ENCODE measurements at regions not wholly inside any gene's neighbourhood (a gene's known extent, or its start where the extent isn't known, plus 50 kb on each side); places are given as distances from the start of the nearest gene placed in this dataset.

GRCh38 chr2:176702131-176702530, 432.9 kb downstream of the MTX2 start:
- WGBS, 2 donors: 54 to 67% methylated on average over 1 of the region's 1 CpG

DNA sequence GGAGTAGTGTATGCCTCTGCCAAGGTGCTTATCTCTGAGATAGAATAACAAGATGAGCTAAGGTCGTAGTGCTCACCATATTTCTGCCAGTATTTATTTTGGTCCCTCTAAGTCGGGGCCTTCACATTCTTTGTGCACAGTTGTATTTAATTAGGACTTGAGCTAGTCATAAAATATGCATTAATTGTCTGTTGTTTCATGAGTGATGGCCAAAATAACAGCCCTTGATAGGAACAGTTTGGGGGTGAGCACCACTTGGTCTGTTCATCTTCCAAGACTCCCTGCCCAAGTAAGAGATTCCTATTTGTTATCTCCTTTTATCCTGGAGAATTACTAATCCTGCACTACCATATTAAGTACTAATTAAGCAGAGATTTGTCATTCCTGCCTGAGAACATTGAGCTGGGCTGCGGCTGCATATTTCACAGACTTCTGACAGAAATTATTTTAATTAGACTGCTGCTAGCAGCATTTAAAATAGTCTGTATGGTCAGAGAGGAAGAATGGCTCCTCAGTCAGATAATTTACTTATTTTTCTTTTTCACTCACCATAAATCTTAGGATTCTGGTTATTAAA, 435.1 kb downstream of the MTX2 start:
- Histone ChIP-seq H3K4me3 (ENCODE audit: low read depth in 1 of 2, low read length in 2 of 2) (no peak overlapping the region), H3K9me3 (ENCODE audit: control insufficient read depth in 2 of 2, insufficient read depth in 1 of 2, low read depth in 1 of 2, low read length in 1 of 2) (no peaks in the 10 kb centered on the region), H3K4me1 (ENCODE audit: control insufficient read depth in 2 of 2, insufficient read depth in 2 of 2, low read length in 1 of 2) (no peaks in the 10 kb centered on the region), H3K27ac (ENCODE audit: low read depth in 2 of 2, low read length in 1 of 2) (no peak overlapping the region), H3K36me3 (ENCODE audit: control insufficient read depth in 2 of 2, insufficient read depth in 2 of 2, low read length in 1 of 2) (no peaks in the 10 kb centered on the region), H3K27me3 (ENCODE audit: control insufficient read depth in 1 of 2, insufficient read depth in 2 of 2, low read length in 2 of 2) (no peaks in the 10 kb centered on the region)
- WGBS, 2 donors: 43 to 50% methylated on average over 3 of the region's 3 CpGs

More at GRCh38 chr2:176702131-176702530, 432.9 kb downstream of the MTX2 start:
- no peak overlapping the region for H3K27ac ChIP-seq (ENCODE audit: low read depth in 2 of 2, low read length in 1 of 2)
- H3K4me3 ChIP-seq (ENCODE audit: low read depth in 1 of 2, low read length in 2 of 2): no peak overlapping the region
- no peaks in the 10 kb centered on the region for H3K36me3 ChIP-seq (ENCODE audit: control insufficient read depth in 2 of 2, insufficient read depth in 2 of 2, low read length in 1 of 2)
- no peaks in the 10 kb centered on the region for H3K27me3 ChIP-seq (ENCODE audit: control insufficient read depth in 1 of 2, insufficient read depth in 2 of 2, low read length in 2 of 2)
- no peaks in the 10 kb centered on the region for H3K9me3 ChIP-seq (ENCODE audit: control insufficient read depth in 2 of 2, insufficient read depth in 1 of 2, low read depth in 1 of 2, low read length in 1 of 2)
- no peaks in the 10 kb centered on the region for H3K4me1 ChIP-seq (ENCODE audit: control insufficient read depth in 2 of 2, insufficient read depth in 2 of 2, low read length in 1 of 2)

DNA sequence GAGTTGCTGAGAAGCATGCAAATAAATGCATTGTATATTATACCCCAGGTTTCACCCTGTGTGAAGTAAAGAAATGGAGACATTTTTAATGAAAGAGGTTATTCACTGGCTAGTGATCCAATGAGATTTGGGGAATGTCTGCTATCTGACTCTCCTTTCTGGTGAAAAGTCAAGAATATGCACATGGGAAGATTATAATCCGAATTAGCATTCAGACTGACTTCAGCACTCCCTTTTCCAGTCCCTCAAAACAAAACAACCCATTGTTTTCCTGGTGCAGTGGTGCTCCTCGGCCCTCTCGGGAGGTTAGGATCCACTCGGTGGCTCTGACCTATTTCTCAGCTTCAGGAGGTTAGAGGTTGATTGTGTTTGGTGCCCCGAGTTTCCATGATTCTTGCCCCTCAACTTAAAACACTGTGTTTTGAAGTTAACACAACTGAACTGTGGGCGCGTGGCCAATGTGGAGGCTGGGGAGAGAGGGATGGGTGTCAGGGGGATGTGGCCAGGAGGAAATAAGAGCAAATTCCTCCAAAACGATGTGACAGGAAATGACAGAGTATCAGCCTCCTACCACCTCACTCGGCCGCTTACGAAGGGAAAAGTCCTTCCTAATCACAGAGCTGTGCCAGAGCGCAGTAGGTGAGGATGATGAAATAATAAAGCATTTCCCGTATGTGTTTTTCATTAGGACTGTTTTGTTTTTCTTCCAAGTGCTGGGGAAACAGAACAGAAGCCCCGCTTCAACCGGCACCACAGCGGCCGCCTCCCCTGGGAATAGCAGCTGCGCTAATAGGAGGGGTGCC, 440.1 kb downstream of the MTX2 start:
- Histone ChIP-seq H3K27me3 (ENCODE audit: control insufficient read depth in 1 of 2, insufficient read depth in 2 of 2, low read length in 2 of 2) (no peaks in the 10 kb centered on the region), H3K4me3 (ENCODE audit: low read depth in 1 of 2, low read length in 2 of 2) (no peak overlapping the region), H3K27ac (ENCODE audit: low read depth in 2 of 2, low read length in 1 of 2) (peak overlapping the region in 1 of 2 donors; percentile 6), H3K9me3 (ENCODE audit: control insufficient read depth in 2 of 2, insufficient read depth in 1 of 2, low read depth in 1 of 2, low read length in 1 of 2) (no peaks in the 10 kb centered on the region), H3K4me1 (ENCODE audit: control insufficient read depth in 2 of 2, insufficient read depth in 2 of 2, low read length in 1 of 2) (no peaks in the 10 kb centered on the region), H3K36me3 (ENCODE audit: control insufficient read depth in 2 of 2, insufficient read depth in 2 of 2, low read length in 1 of 2) (no peaks in the 10 kb centered on the region)
- WGBS, 2 donors: 64 to 75% methylated on average over 18 of the region's 18 CpGs

DNA sequence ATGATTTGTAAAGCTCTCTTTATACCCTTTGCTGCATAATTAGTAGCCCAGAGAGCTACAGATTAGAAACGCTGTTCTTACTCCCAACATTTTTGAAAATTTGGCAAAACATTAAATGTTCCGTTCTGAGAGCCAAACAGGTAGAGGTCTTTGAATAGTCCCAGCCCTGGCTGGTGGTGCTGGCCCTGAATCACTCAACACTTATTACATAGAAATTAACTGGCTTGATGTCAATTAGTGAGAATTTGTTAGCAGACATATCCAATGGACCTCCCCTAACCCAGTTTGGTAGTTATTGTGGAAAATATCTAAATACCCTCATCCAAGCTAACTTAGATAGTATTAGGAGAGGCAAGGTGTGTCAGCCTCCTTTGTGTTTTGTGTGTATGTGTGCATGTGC, 440.7 kb downstream of the MTX2 start:
- Histone ChIP-seq H3K4me1 (ENCODE audit: control insufficient read depth in 2 of 2, insufficient read depth in 2 of 2, low read length in 1 of 2) (no peaks in the 10 kb centered on the region), H3K27ac (ENCODE audit: low read depth in 2 of 2, low read length in 1 of 2) (no peak overlapping the region), H3K4me3 (ENCODE audit: low read depth in 1 of 2, low read length in 2 of 2) (no peak overlapping the region), H3K36me3 (ENCODE audit: control insufficient read depth in 2 of 2, insufficient read depth in 2 of 2, low read length in 1 of 2) (no peaks in the 10 kb centered on the region), H3K9me3 (ENCODE audit: control insufficient read depth in 2 of 2, insufficient read depth in 1 of 2, low read depth in 1 of 2, low read length in 1 of 2) (no peaks in the 10 kb centered on the region), H3K27me3 (ENCODE audit: control insufficient read depth in 1 of 2, insufficient read depth in 2 of 2, low read length in 2 of 2) (no peaks in the 10 kb centered on the region)
- WGBS, 2 donors: 62 to 70% methylated on average over 2 of the region's 2 CpGs

- no peak overlapping the region for H3K27ac ChIP-seq (ENCODE audit: low read depth in 2 of 2, low read length in 1 of 2)
- H3K9me3 ChIP-seq (ENCODE audit: control insufficient read depth in 2 of 2, insufficient read depth in 1 of 2, low read depth in 1 of 2, low read length in 1 of 2): no peaks in the 10 kb centered on the region
- no peaks in the 10 kb centered on the region for H3K4me1 ChIP-seq (ENCODE audit: control insufficient read depth in 2 of 2, insufficient read depth in 2 of 2, low read length in 1 of 2)
- 56 to 62% methylated on average over 7 of the region's 7 CpGs for WGBS, 2 donors
- H3K4me3 ChIP-seq (ENCODE audit: low read depth in 1 of 2, low read length in 2 of 2): no peak overlapping the region
- H3K36me3 ChIP-seq (ENCODE audit: control insufficient read depth in 2 of 2, insufficient read depth in 2 of 2, low read length in 1 of 2): no peaks in the 10 kb centered on the region
- no peaks in the 10 kb centered on the region for H3K27me3 ChIP-seq (ENCODE audit: control insufficient read depth in 1 of 2, insufficient read depth in 2 of 2, low read length in 2 of 2)
These were observed 441.5 kb downstream of the MTX2 start for GRCh38 chr2:176710657-176711186.

DNA sequence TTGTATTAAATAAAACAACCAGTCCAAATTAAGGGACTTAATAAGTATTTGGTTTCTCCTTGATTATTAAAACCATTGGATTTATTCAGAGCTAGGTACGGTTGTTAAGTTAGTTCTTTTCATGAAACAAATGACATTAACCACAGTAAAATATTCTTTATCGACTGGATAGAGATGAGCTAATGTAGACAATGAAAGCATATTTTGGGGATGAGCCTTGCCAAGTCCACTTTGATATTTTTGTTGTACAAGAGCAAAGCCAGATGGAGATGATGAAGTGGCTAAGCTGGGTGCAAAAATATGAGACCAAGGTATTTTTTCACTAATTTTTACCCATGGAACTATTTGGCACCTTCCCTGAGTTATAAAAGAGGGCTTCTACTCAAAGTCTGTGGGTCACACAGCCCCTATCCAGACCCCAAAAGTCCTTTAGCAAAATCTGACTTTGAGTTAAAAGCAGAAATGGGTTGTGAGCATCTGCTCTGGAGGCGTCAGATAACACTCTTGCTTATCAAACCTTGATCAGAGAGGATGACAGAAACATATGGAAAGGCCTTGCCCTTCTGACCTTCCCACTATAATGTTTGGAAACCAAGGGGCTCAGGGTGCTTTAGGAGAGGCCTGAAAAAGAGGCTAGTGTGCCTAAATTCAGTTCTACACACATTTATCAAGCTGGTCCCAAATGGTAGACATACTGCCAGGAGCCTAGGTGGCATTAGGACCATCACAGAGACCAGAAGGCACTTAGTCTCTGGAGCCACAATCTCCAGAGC, 456.8 kb downstream of the MTX2 start:
- Histone ChIP-seq H3K27me3 (ENCODE audit: control insufficient read depth in 1 of 2, insufficient read depth in 2 of 2, low read length in 2 of 2) (no peaks in the 10 kb centered on the region), H3K27ac (ENCODE audit: low read depth in 2 of 2, low read length in 1 of 2) (no peak overlapping the region), H3K9me3 (ENCODE audit: control insufficient read depth in 2 of 2, insufficient read depth in 1 of 2, low read depth in 1 of 2, low read length in 1 of 2) (no peaks in the 10 kb centered on the region), H3K4me3 (ENCODE audit: low read depth in 1 of 2, low read length in 2 of 2) (no peak overlapping the region), H3K4me1 (ENCODE audit: control insufficient read depth in 2 of 2, insufficient read depth in 2 of 2, low read length in 1 of 2) (no peaks in the 10 kb centered on the region), H3K36me3 (ENCODE audit: control insufficient read depth in 2 of 2, insufficient read depth in 2 of 2, low read length in 1 of 2) (no peaks in the 10 kb centered on the region)
- 78 to 79% methylated on average over 3 of the region's 3 CpGs for WGBS, 2 donors

DNA sequence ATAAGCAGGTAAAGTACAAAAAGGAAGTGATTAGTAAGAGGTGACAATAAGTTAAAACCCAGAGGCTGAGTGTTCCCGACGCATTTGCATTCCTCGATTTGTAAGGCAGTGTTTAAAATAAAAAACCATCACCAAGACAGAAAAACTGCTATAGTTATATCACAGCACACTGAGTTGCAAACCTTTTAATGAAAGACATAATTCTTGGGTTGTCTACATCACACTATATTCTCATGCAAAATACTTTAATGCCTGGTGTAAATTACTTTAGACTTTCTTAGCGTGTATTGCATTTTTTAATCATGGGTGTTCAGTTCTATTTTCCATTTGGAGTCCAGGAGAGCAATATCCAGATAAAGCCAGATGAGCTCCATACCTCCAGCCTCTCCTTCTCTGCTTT, 458.5 kb downstream of the MTX2 start:
- H3K27ac ChIP-seq (ENCODE audit: low read depth in 2 of 2, low read length in 1 of 2): no peak overlapping the region
- H3K4me1 ChIP-seq (ENCODE audit: control insufficient read depth in 2 of 2, insufficient read depth in 2 of 2, low read length in 1 of 2): no peaks in the 10 kb centered on the region
- H3K4me3 ChIP-seq (ENCODE audit: low read depth in 1 of 2, low read length in 2 of 2): no peak overlapping the region
- 75 to 86% methylated on average over 4 of the region's 4 CpGs for WGBS, 2 donors
- H3K36me3 ChIP-seq (ENCODE audit: control insufficient read depth in 2 of 2, insufficient read depth in 2 of 2, low read length in 1 of 2): no peaks in the 10 kb centered on the region
- H3K27me3 ChIP-seq (ENCODE audit: control insufficient read depth in 1 of 2, insufficient read depth in 2 of 2, low read length in 2 of 2): no peaks in the 10 kb centered on the region
- H3K9me3 ChIP-seq (ENCODE audit: control insufficient read depth in 2 of 2, insufficient read depth in 1 of 2, low read depth in 1 of 2, low read length in 1 of 2): no peaks in the 10 kb centered on the region

DNA sequence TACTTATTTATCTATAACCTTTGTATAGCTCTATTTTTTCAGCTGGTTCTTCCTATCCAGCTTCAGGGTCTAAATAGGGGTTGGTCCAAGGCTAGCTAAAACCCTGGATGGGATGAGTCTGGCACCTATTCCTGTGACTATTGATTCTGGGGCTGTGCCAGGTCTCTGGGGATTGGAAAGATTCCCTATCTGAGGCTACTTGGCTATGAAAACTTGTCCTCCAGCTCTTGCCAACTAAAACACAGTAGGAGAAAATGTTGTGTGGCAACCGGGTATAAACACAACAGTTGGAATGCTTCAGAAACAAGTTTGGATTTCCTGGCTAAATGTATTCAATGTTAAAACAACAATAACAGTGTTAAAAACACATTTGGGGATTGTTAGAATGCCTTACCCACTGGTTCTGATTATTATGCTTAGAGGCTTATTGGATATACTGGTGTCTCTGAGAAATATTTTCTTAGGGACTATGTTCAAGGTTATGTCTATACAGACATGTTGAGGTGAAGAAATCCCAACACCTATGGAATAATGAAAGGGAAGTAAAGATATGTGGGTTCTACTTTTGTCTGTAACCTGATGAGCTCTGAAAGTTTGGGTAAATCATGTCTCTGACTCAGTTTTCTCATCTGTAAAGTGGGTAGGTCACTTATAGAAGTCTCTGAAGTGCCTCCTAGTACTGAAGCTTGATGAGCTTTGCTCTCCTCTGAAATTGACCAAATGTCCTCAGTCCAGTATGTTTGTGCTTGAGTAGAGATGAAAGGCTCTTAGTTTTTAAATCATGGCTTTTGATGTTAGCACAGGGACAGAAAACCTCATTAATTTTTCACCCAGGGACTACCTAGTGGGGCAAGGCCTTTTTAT, 460.7 kb downstream of the MTX2 start:
- H3K36me3 ChIP-seq (ENCODE audit: control insufficient read depth in 2 of 2, insufficient read depth in 2 of 2, low read length in 1 of 2): no peaks in the 10 kb centered on the region
- H3K27ac ChIP-seq (ENCODE audit: low read depth in 2 of 2, low read length in 1 of 2): no peak overlapping the region
- H3K27me3 ChIP-seq (ENCODE audit: control insufficient read depth in 1 of 2, insufficient read depth in 2 of 2, low read length in 2 of 2): no peaks in the 10 kb centered on the region

GRCh38 chr2:176732780-176733179, 463.5 kb downstream of the MTX2 start:
- no peak overlapping the region for H3K27ac ChIP-seq (ENCODE audit: low read depth in 2 of 2, low read length in 1 of 2)
- no peaks in the 10 kb centered on the region for H3K36me3 ChIP-seq (ENCODE audit: control insufficient read depth in 2 of 2, insufficient read depth in 2 of 2, low read length in 1 of 2)
- H3K9me3 ChIP-seq (ENCODE audit: control insufficient read depth in 2 of 2, insufficient read depth in 1 of 2, low read depth in 1 of 2, low read length in 1 of 2): no peaks in the 10 kb centered on the region
- 71 to 80% methylated on average over 1 of the region's 1 CpG for WGBS, 2 donors
- no peak overlapping the region for H3K4me3 ChIP-seq (ENCODE audit: low read depth in 1 of 2, low read length in 2 of 2)
- H3K27me3 ChIP-seq (ENCODE audit: control insufficient read depth in 1 of 2, insufficient read depth in 2 of 2, low read length in 2 of 2): no peaks in the 10 kb centered on the region
- H3K4me1 ChIP-seq (ENCODE audit: control insufficient read depth in 2 of 2, insufficient read depth in 2 of 2, low read length in 1 of 2): no peaks in the 10 kb centered on the region

More for the DNA sequence above, 460.7 kb downstream of the MTX2 start:
- Histone ChIP-seq H3K4me3 (ENCODE audit: low read depth in 1 of 2, low read length in 2 of 2) (no peak overlapping the region), H3K9me3 (ENCODE audit: control insufficient read depth in 2 of 2, insufficient read depth in 1 of 2, low read depth in 1 of 2, low read length in 1 of 2) (no peaks in the 10 kb centered on the region), H3K4me1 (ENCODE audit: control insufficient read depth in 2 of 2, insufficient read depth in 2 of 2, low read length in 1 of 2) (no peaks in the 10 kb centered on the region)
- 11 to 21% methylated on average over 1 of the region's 1 CpG for WGBS, 2 donors
